NB4 (cell line): ENCODE measurements at regions not wholly inside any gene's neighbourhood (a gene's known extent, or its start where the extent isn't known, plus 50 kb on each side); places are given as distances from the start of the nearest gene placed in this dataset.

Experiments used
- DNase-seq: peaks from one replicate; pipeline ENCODE4 v3.0.0; 2010; ENCODE audit warnings: low read depth
- H3K4me3 ChIP-seq: one replicate; pipeline ENCODE4 v1.5.1; 2011; ENCODE audit warnings: mild to moderate bottlenecking, low read depth, low read length, moderate library complexity
- CTCF ChIP-seq: IDR thresholded peaks from one replicate; pipeline ENCODE4 v1.5.1; 2012; ENCODE audit warnings: low read depth, low read length
- MAX ChIP-seq: IDR thresholded peaks from 2 replicates; pipeline ENCODE4 v1.6.1; 2011; ENCODE audit warnings: low read depth, low read length
- MYC ChIP-seq: IDR thresholded peaks from 2 replicates; pipeline ENCODE4 v1.6.1; 2011; ENCODE audit warnings: low read depth, low read length
- POLR2A ChIP-seq: IDR thresholded peaks from 2 replicates; pipeline ENCODE4 v1.6.1; 2011; ENCODE audit warnings: mild to moderate bottlenecking; ENCODE audit not compliant: insufficient read length; ENCODE audit errors: extremely low read depth

GRCh38 chr10:33813871-33814270 lies 479.4 kb upstream of the NRP1 start:
- H3K4me3 ChIP-seq, result no peak overlapping the region
- TF ChIP-seq MAX (no peak), POLR2A (no peak), CTCF (no peak), MYC (no peak)
- no peak for DNase-seq

- H3K4me3 ChIP-seq, result no peak overlapping the region
- TF ChIP-seq MAX (no peak), POLR2A (no peak), CTCF (no peak)
- no peak for DNase-seq
Observed at GRCh38 chr10:33813415-33813814, 478.9 kb upstream of the NRP1 start.

GRCh38 chr10:33812586-33812985 lies 478.1 kb upstream of the NRP1 start:
- no peak overlapping the region for H3K4me3 ChIP-seq
- TF ChIP-seq MYC, result no peak
- TF ChIP-seq POLR2A, result no peak
- TF ChIP-seq MAX, result no peak
- TF ChIP-seq CTCF, result no peak
- DNase-seq, result no peak

GRCh38 chr10:33810986-33811385 lies 476.5 kb upstream of the NRP1 start:
- DNase-seq, result no peak
- H3K4me3 ChIP-seq, result no peak overlapping the region
- no peak for TF ChIP-seq CTCF
- TF ChIP-seq MYC, result no peak
- no peak for TF ChIP-seq POLR2A
- TF ChIP-seq MAX, result no peak

GRCh38 chr10:33809732-33810131 lies 475.3 kb upstream of the NRP1 start:
- no peak overlapping the region for H3K4me3 ChIP-seq
- no peak for DNase-seq
- TF ChIP-seq CTCF (no peak), POLR2A (no peak), MAX (no peak), MYC (no peak)

- TF ChIP-seq CTCF, result no peak
- TF ChIP-seq MYC, result no peak
- TF ChIP-seq POLR2A, result no peak
- TF ChIP-seq MAX, result no peak
Observed at GRCh38 chr10:33808475-33808874, 474.0 kb upstream of the NRP1 start.

More at GRCh38 chr10:33808475-33808874, 474.0 kb upstream of the NRP1 start:
- DNase-seq, result no peak
- no peak overlapping the region for H3K4me3 ChIP-seq
